HAP-1 (cell line): ENCODE measurements at regions not wholly inside any gene's neighbourhood (a gene's known extent, or its start where the extent isn't known, plus 50 kb on each side); places are given as distances from the start of the nearest gene placed in this dataset.

Experiments
- DNase-seq, 2 experiments: peaks; one replicate each; pipeline ENCODE4 v3.0.0-alpha.2; 2016 to 2020; ENCODE audit warnings: low spot score in 2 of 2
- H3K27me3 ChIP-seq: fragments of 250-450 bp; sonication (Bioruptor Pico); 2 replicates; pipeline ENCODE4 v1.5.1; 2020; ENCODE audit warnings: low read depth, mild to moderate bottlenecking, moderate library complexity
- H3K36me3 ChIP-seq: fragments of 250-450 bp; sonication (Bioruptor Pico); replicated peaks from 2 replicates; pipeline ENCODE4 v1.5.1; 2020; ENCODE audit warnings: mild to moderate bottlenecking
- H3K4me1 ChIP-seq: fragments of 250-450 bp; sonication (Bioruptor Pico); 2 replicates; pipeline ENCODE4 v1.5.1; 2020; ENCODE audit warnings: mild to moderate bottlenecking
- H3K4me3 ChIP-seq: fragments of 250-450 bp; sonication (Bioruptor Pico); 2 replicates; pipeline ENCODE4 v1.5.1; 2020; ENCODE audit warnings: mild to moderate bottlenecking, moderate library complexity
- H3K9me3 ChIP-seq: fragments of 250-450 bp; sonication (Bioruptor Pico); 2 replicates; pipeline ENCODE4 v1.5.1; 2020; ENCODE audit warnings: mild to moderate bottlenecking, moderate library complexity
- in situ Hi-C: fragments of 300-500 bp; cut with MboI; formaldehyde crosslinking; loops from 3 replicates; pipeline ENCODE4 v1.14.3; 2020; ENCODE audit warnings: low sequenced_read_pairs, inconsistent platforms, mixed read lengths

DNA sequence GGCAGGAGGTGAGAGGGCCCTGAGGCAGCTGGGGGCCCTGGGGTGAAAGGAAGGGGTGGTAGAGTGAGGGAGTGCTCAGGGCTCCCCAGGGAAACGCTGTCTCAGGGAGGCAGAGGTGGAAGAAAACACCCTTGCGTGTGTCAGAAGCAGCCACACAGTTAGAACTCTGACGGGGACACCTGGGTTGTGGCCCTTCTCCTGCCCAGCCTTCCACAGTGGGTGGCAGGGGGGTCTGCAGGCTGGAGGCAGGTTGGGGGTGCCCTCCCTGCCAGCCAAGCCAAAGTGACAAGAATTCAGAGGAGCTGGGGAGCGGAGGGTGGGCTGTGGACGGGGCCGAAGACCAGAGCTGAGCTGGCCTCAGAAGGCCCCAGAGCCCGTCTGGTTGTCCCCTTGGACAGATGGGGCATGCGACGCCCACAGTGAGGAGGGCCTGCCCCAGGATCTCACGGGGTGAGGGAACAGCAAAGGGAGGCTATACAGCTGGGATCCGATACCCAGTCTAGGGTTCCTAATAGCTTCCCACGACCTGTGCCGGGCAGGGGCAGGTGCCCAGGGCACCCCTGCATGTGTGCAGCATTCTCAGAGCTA is 105.2 kb upstream of the ADRA2C start:
- Histone ChIP-seq H3K9me3 (no peaks in the 10 kb centered on the region), H3K27me3 (peaks cover 13% of the 10 kb centered on the region), H3K4me1 (no peaks in the 10 kb centered on the region), H3K36me3 (no peaks in the 10 kb centered on the region), H3K4me3 (no peak overlapping the region)
- in situ Hi-C loops = no loop called here
- DNase-seq = no peak

DNA sequence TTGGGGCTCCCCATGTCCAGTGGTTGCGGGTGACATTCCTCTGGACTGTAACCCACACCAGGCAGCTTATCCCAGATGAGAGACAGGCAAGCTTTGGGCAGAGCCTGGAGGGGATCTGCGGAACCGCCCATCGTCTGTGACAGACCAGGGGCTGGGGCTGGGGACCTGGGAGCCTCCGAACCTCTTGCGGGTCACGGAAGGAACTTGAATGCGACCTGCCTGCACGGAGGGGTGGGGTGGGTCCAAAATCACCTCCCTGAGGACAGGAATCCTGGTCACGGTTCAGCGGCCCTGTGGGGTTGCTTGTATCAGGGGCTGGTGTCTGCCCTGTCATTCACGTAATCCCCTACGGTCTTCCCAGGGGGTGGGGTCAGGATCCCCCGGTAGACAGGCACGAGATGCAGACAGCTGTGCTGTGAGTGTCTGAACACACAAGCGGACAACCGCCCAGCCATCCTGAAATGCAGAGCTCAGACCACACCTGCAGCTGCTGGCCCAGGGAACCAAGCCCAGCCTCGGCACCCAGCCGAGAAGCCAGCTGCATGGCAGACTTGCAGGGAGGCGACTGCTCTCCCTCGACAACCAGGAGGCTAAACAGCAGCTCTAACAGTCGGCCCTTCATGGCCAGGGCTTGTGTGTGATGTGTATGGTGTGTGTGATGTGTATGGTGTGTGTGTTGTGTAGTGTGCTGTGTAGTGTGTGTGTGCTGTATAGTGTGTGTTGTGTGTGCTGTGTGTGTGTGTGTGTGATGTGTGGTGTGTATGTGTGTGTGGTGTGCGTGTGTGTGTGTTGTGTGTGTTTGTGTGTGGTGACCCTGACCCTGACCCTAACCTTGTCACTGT is 105.9 kb upstream of the ADRA2C start:
- DNase-seq = no peak
- Histone ChIP-seq H3K36me3 (no peaks in the 10 kb centered on the region), H3K4me1 (no peaks in the 10 kb centered on the region), H3K9me3 (no peaks in the 10 kb centered on the region), H3K4me3 (no peak overlapping the region), H3K27me3 (peaks cover 13% of the 10 kb centered on the region)
- in situ Hi-C loops = no loop called here

DNA sequence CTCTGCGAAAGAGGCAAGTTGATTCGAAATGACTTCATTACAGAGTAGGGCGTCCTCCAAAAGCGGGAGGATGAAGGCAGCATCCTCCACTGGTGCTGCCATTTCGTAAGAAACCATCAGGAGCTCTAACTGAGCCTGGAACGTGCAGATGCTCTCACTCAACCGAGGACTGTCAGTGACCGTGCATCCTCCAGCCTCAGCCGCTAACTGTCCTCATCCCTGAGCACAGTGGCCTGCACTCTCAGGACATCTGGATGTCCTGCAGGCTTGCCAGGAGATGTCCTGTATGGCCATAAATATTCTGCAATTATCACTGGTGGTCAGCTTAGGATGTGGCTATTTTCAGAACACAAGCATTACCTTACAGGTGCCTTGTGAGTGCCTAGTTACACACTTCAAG is 107.1 kb upstream of the ADRA2C start:
- Histone ChIP-seq H3K9me3 (no peaks in the 10 kb centered on the region), H3K36me3 (no peaks in the 10 kb centered on the region), H3K4me3 (no peak overlapping the region), H3K27me3 (peaks cover 12% of the 10 kb centered on the region), H3K4me1 (no peaks in the 10 kb centered on the region)
- no peak for DNase-seq
- in situ Hi-C loops = no loop called here

DNA sequence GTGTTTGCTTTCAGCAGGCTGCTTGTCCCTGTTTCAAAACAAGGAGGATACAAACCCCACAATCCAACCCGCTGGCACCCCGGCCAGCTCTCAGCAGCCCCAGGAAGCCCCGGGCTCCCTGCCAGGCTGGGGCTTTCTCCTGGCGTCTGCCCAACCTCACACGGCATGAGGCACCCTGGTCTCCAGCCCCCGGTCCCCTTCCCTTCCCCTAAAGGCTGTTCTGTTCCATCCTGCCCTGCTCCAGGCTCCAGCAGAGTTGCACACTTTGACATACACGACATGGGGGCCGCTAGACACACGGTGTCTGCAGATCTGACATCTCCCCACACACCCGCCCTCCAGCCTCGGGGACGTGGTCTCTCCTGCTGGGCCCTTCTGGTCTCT is 107.7 kb upstream of the ADRA2C start:
- no peak overlapping the region for H3K4me3 ChIP-seq
- no peaks in the 10 kb centered on the region for H3K36me3 ChIP-seq
- no peaks in the 10 kb centered on the region for H3K9me3 ChIP-seq
- H3K4me1 ChIP-seq = no peaks in the 10 kb centered on the region
- in situ Hi-C loops = no loop called here
- H3K27me3 ChIP-seq = peaks cover 10% of the 10 kb centered on the region
- DNase-seq = no peak

DNA sequence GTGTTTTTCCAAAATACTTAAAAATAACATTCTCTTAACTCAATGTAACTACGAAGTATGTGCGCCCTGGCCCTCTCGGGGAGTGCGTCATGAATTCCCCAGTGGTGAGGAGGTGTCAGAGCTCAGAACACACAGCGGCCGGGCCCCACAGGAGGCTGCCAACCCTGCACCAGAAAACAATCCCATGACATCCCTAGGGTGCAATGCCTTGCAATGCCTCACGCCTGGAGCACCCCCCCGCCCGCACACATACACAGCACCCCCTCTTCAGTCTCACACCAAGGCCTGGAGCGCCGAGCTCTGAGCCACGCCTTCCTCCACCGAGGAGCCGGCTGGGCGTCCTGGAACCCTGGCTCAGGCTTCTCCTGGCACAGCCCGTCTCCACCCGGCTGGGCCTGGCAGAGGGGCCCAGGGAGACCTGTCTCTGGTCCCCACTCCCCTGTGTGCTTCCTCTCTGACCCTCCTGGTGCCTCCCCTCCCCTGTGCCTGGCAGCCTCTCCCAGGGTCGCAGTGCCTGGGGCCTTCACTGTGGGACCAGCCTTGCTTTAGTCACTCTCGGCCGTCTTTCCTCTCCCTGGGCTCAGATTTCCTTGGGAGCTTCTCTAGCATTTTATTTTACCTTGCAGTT is 108.2 kb upstream of the ADRA2C start:
- Histone ChIP-seq H3K9me3 (no peaks in the 10 kb centered on the region), H3K4me1 (no peaks in the 10 kb centered on the region), H3K27me3 (peaks cover 10% of the 10 kb centered on the region), H3K36me3 (no peaks in the 10 kb centered on the region), H3K4me3 (no peak overlapping the region)
- no peak for DNase-seq
- in situ Hi-C loops = no loop called here

DNA sequence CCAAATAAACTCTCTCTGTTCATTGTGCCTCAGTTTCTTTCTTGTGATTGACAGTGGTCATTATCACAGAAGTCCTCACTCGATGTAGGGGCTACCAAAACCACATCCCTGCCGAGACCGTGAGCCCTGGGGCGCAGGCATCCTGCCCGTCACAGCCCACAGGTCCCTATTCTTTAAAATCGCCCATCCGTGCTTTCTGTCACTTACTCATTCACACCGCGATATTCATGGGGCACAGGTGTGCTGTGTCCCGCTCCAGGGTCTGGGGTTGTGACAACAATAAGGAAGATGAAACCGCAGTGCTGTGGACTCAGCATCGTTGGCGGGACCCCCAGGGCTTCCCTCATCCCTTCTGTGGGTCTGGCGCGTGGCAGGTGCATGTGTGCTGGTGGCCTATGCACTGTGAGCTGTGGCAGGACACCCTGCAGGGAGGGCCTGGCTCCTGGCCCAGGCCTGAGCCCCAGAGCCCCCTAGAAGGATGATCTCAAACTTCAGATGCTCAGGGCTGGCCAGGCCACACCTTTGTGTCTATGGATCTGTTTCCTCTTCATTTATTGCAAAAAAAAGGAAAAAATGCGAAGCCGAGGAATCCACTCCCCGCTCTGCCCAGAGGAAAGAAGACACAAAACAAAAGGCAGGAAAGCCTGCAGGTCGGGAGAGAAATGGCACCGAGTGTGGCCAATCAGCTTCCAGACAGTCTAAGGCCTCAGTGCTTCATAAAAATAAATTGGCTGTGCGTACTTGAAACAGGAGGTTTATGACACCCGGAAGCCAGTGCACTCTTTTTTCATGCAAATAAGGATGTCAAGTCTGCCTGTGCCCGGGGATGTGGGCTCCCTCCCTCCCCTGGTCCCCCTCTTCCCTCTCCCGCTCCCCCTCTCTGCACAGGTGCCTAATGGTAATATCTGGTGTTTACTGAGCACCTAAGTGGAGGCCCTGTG is 109.5 kb upstream of the ADRA2C start:
- Histone ChIP-seq H3K36me3 (no peaks in the 10 kb centered on the region), H3K4me3 (no peak overlapping the region), H3K27me3 (peaks cover 11% of the 10 kb centered on the region), H3K9me3 (no peaks in the 10 kb centered on the region), H3K4me1 (no peaks in the 10 kb centered on the region)
- in situ Hi-C loops = no loop called here
- peak; percentile 3 to 30 for DNase-seq

DNA sequence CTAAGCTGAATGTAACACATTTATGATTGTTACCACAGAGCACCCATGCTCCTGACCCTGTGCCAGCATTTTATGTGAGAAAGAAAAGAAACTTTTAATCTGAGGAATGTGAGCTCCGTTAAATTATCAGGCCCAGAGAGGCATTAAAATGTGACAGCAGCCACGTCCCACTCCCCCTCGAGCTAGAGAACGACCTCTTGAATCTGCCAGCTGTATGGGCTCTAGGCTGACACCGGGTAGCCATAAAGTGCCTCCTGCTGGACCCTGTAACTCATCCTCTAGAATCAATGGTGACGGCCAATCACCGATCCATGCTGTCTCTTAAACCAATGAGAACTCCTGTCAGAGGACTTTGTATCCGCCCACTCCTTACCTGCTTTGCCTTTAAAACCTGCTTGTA is 110.2 kb upstream of the ADRA2C start:
- no peaks in the 10 kb centered on the region for H3K4me1 ChIP-seq
- in situ Hi-C loops = no loop called here
- no peaks in the 10 kb centered on the region for H3K36me3 ChIP-seq
- H3K9me3 ChIP-seq = no peaks in the 10 kb centered on the region
- no peak overlapping the region for H3K4me3 ChIP-seq
- H3K27me3 ChIP-seq = peaks cover 16% of the 10 kb centered on the region
- no peak for DNase-seq

DNA sequence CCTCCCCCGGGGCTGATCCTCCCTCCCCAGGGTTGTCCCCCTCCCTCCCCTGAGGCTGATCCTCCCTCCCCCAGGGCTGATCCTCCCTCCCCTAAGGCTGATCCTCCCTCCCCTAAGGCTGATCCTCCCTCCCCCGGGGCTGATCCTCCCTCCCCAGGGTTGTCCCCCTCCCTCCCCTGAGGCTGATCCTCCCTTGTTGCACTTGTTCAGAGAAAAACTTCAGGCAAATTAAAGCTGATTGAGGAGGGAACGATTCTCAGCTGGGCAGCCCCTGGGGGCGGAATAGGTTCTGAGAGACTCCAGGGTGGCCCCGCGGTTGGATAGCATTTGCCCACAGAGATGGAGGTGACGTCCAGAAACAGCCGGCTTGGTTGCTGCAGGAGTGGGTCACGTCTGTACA is 110.7 kb upstream of the ADRA2C start:
- no peaks in the 10 kb centered on the region for H3K4me1 ChIP-seq
- in situ Hi-C loops = no loop called here
- peaks cover 21% of the 10 kb centered on the region for H3K27me3 ChIP-seq
- no peak for DNase-seq
- H3K9me3 ChIP-seq = no peaks in the 10 kb centered on the region
- H3K36me3 ChIP-seq = no peaks in the 10 kb centered on the region
- H3K4me3 ChIP-seq = no peak overlapping the region

DNA sequence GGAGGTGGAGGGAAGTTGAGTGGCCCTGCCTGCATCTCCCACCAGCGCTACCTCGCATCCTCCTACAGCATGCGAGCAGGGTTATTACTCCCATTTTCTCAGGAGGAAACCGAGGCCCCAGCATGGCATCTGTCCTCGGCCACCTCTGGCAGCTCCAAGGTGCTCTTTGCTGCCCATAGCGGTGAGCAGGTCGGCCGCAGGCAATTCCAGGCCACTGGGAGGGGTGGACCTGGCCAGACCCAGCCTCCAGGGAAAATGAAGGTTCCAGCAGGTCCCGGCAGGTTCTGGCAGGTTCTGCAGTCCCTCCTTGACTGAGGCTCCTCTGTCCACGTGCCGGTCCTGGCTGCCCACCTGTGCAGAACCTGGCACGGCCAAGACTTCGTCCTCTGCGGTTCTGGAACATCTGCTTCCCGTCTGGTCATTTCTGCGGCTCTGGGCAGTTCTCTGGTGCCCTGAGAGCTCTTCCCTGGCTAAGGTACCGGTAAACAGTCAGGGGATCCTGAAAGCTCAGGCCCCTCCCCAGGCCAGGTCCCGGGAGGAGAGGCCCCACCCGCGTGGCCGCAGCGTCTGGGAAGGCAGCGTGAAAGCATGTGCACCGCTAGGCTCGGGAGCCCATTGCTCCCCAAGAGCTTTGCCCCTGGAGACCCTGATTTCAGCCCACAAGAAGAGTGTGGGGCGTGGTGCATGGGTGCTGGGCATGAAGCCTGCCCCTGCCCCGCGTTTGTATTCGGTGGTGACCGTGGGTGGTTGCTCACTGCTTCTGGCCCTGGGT is 112.0 kb upstream of the ADRA2C start:
- peaks cover 30% of the 10 kb centered on the region for H3K27me3 ChIP-seq
- in situ Hi-C loops = no loop called here

DNA sequence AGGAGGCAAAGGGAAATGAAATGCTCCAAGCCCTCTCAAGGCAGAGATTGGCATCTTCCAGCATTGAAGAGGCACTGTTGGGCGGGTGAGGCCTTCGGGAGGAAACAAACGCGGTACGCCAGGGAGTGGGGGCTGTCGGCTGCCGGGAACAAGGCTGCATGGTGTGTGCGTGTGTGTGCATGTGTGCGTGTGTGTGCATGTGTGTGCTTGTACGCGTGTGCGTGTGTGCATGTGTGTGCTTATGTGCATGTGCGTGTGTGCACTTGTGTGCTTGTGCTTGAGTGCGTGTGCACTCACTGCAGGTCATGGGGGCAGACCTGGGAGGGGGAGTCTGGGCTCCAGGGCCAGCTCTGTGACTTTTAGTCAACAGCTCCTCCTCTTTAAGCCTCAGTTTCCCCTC is 113.6 kb upstream of the ADRA2C start:
- Histone ChIP-seq H3K4me3 (no peak overlapping the region), H3K9me3 (no peaks in the 10 kb centered on the region), H3K36me3 (no peaks in the 10 kb centered on the region), H3K27me3 (peaks cover 40% of the 10 kb centered on the region), H3K4me1 (no peaks in the 10 kb centered on the region)
- DNase-seq = no peak
- in situ Hi-C loops = no loop called here

More for the DNA sequence above, 112.0 kb upstream of the ADRA2C start:
- no peak for DNase-seq
- Histone ChIP-seq H3K4me1 (no peaks in the 10 kb centered on the region), H3K4me3 (no peak overlapping the region), H3K9me3 (no peaks in the 10 kb centered on the region), H3K36me3 (no peaks in the 10 kb centered on the region)

DNA sequence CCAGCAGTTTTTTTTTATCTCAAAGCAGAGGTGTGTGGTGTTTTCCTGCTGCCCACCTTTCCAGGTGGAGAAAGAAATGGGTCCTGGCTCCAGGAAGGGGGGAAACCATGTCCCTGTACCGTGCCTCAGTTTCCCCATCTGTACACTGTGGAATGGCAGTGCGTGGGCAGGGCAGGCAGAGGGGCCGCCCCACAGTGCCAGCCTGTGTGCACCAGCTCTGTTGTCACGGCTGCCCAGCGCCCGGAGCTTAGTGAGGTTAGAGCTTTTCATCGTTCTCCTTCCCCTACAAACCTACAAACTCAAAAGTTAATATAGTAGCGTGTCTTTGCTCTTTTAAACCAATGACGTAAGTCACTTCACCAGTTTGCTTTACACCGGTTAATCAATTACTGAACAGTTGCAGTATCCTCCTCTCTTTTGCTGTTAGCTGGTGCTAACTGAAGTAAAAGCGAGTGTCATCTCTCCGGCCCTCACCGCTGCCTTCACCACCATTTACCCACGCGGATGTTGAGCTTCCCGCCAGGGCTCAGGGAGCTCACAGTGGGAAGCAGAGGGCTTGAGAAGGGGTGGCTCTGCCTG is 114.8 kb upstream of the ADRA2C start:
- no peak for DNase-seq
- Histone ChIP-seq H3K27me3 (peaks cover 47% of the 10 kb centered on the region), H3K4me1 (no peaks in the 10 kb centered on the region), H3K36me3 (no peaks in the 10 kb centered on the region), H3K4me3 (no peak overlapping the region), H3K9me3 (no peaks in the 10 kb centered on the region)
- in situ Hi-C loops = no loop called here

DNA sequence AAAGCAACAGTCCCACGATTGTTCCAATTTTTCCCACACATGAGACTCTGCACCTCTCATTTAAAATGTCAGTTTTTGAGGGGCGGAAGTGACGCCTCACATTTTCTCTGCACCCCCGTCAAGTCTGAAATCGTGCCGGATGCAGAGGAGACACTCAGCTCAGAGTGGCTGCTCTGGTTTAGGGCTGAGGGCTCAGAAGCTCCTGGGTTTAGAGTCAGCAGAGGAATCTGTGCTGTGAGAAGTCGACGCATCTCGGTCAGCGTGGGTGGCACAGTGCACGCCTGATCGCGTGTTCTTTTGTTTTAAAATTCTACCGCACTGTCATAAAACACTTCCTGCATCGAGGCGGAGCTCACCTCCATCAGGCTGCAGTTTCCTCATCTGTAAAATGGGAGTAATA is 116.7 kb upstream of the ADRA2C start:
- H3K27me3 ChIP-seq = peaks cover 47% of the 10 kb centered on the region
- in situ Hi-C loops = no loop called here
- no peaks in the 10 kb centered on the region for H3K36me3 ChIP-seq
- DNase-seq = no peak
- H3K4me1 ChIP-seq = no peaks in the 10 kb centered on the region
- H3K4me3 ChIP-seq = no peak overlapping the region
- no peaks in the 10 kb centered on the region for H3K9me3 ChIP-seq

DNA sequence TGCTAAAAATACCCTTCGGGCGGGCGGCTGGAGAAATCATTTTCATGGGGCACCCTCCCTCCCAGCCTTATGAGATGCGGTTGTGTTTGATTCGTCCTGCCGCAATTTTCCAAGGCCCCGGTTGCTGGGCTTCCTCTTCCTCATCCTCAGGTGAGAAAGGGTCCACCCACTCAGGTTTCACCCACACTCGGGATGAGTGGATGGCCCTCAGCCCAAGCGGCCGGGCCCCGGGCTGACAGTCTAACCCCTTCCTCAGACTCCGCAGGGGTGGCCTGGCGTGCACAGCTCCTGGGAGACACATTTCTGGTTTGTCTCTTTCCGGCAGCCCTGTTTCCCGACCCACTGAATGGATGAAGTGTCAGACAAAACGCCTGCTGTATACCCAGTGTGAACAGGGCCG is 116.5 kb upstream of the LRPAP1 start:
- no peak for DNase-seq
- no peaks in the 10 kb centered on the region for H3K36me3 ChIP-seq
- peaks cover 47% of the 10 kb centered on the region for H3K27me3 ChIP-seq
- in situ Hi-C loops = no loop called here
- no peaks in the 10 kb centered on the region for H3K9me3 ChIP-seq
- no peak overlapping the region for H3K4me3 ChIP-seq
- H3K4me1 ChIP-seq = no peaks in the 10 kb centered on the region
